Eye (tissue), 1 donor: ENCODE measurements at regions not wholly inside any gene's neighbourhood (a gene's known extent, or its start where the extent isn't known, plus 50 kb on each side); places are given as distances from the start of the nearest gene placed in this dataset.
"Not testable (repeated sequence)": the region's sequence is repeated elsewhere in the genome, so short reads cannot be mapped to it uniquely, and the experiment has no call there.

Source experiments
- DNase-seq: peaks from one replicate; pipeline ENCODE4 v3.0.0-alpha.2; 2015

DNA sequence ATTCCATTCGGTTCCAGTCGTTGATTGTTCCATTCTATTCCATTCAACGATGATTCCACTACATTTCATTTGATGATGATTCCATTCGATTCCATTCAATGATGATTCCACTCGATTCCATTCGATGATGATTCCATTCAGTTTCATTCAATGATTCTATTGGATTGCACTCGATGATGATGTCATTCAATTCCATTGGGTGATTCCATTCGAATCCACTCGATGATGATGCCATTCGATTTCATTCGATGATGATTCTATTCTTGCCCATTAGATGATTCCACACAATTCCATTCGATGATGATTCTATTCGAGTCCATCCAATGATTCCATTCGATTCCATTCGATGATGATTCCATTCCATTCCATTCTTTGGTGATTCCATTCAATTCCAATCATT lies 1283.7 kb downstream of the TP53TG3F start:
- DNase-seq = no peak

- no peak for DNase-seq
Measured at GRCh38 chr16:34758835-34759234, 1299.4 kb downstream of the TP53TG3F start.

DNA sequence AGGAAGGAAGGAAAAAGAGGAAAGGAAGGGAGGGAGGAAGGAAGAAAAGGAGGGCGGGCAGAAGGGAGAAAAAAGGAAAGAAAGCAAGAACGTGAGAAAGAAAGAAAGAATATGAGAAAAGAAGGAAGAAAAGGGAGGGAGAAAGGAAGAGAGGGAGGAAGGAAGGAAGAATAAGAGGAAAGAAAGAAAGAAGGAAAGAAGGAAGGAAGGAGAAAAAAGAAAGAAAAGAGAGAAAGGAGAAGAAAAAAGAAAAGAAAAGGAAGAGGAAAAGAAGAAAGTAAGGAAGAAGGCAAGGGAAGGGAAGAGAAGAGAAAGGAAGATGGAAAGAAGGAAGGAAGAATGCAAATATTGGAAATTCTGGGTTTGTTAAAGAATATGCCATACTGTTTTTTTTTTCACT lies 1332.4 kb downstream of the TP53TG3F start:
- DNase-seq = not testable (repeated sequence)

GRCh38 chr16:34801875-34802274 lies 1342.5 kb downstream of the TP53TG3F start:
- DNase-seq = no peak

DNA sequence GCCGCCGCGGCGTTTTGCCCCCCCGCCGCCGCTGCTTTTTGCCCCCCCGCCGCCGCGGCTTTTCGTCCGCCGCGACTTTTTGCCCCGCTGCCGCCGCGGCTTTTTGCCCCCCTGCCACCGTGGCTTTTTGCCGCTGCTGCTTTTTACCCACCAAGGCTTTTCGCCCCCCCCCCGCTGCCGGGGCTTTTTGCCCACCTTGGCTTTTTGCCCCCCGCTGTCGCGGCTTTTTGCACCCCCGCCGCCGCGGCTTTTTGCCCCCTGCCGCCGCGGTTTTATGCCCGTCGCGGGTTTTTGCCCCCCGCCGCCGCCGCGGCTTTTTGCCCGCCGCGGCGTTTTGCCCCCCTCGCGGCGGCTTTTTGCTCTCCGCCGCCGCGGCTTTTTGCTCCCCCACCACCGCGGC lies 1343.0 kb downstream of the TP53TG3F start:
- no peak for DNase-seq

GRCh38 chr16:34802848-34803599 lies 1343.6 kb downstream of the TP53TG3F start:
- DNase-seq = no peak

GRCh38 chr16:34803683-34804416 lies 1344.4 kb downstream of the TP53TG3F start:
- no peak for DNase-seq

DNA sequence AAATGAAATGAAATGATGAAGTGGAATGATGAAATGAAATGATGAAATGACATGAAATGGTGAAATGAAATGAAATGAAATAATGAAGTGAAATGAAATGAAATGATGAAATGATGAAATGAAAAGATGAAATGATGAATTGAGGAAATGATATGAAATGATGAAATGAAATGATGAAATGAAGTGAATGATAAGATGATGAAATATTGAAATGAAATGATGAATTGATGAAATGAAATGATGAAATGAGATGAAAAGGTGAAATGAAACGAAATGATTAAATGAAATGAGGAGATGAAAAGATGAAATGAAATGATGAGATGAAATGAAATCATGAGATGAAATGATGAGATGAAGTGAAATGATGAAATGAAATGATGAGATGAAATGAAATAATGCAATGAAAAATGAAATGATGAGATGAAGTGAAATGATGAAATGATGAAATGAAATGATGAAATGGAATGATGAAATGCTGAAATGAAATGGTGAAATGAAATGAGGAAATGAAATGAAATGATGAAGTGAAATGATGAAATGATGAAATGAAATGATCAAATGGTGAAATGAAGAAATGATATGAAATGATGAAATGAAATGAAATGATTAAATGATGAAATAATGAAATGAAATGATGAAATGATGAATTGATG lies 1347.7 kb downstream of the TP53TG3F start:
- DNase-seq = not testable (repeated sequence)

DNA sequence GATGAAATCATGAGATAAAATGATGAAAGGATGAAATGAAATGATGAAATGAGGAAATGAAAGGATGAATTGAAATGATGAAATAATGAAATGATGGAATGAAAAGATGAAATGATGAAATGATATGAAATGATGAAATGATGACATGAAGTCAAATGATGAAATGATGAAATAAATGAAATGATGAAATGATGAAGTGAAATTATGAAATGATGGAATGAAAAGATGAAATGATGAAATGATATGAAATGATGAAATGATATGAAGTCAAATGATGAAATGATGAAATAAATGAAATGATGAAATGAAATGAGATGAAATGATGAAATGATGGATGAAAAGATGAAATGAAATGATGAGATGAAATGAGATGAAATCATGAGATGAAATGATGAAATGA lies 1348.4 kb downstream of the TP53TG3F start:
- peak; percentile 16 for DNase-seq

DNA sequence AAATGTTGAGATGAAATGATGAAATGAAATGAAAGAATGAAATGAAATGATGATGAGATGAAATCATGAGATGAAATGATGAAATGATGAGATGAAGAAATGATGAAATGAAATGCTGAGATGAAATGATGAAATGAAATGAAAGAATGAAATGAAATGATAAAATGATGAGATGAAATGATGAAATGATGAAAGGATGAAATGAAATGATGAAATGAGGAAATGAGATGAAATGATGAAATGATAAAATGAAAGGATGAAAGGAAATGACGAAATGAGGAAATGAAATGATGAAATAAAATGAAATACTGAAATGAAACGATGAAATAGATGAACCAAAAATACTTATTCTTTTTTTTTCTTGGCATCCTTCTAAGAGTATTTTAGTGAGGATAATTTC lies 1349.1 kb downstream of the TP53TG3F start:
- DNase-seq = peak; percentile 2
